ENCODE measurements at regions not wholly inside any gene's neighbourhood (a gene's known extent, or its start where the extent isn't known, plus 50 kb on each side); places are given as distances from the start of the nearest gene placed in this dataset.
"Not testable (repeated sequence)": the region's sequence is repeated elsewhere in the genome, so short reads cannot be mapped to it uniquely, and the experiment has no call there.

DNA sequence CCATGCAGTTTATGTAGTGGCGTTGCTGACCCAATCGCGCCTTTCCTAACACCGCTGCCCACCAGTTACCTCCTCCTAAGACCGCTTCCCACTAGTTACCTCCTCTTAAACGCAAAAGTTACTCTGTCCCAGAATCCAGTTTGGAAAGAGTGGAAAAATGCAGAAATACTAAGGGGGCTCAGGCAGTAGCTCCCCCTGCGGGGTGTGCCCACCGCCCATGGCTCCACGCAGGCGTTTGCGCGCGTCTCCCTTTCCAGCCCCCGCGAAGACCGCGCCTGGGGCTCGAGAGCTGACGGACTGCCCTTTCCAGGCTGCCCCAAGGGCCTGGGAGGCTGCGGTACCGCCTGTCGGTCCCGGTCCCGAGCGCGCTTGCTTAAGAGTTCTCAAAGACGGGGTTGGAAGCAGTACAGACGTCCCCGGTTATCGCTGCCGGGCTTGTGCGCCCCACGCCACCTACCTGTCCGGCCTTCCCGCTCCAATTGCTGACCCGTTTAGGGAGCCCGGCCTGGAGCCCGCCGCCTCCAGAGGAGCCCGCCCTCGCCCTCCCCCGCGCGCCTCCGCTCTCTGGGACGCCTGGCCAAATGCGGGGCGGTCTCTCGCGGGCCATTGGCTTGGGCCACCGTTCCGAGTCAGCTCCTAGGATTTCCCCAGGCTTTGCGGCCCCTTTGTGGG is 414.1 kb upstream of the ESRRG start:
- no peak for DNase-seq

DNA sequence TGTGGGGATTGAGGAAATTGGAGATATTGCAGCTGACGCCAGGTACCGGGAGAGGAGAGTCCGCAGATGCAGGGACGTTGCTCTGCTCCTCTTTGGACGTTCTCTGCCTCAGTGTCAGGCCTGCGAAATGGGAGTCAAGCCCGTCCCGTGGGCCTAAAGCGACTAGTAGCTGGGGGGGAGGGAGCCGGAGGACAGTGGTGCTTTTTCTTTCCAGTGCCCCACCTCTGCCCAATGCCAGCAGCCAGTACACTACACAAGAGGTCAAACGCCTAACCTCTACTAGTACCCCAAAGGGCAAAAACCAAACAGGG is 413.6 kb upstream of the ESRRG start:
- no peak for DNase-seq

DNA sequence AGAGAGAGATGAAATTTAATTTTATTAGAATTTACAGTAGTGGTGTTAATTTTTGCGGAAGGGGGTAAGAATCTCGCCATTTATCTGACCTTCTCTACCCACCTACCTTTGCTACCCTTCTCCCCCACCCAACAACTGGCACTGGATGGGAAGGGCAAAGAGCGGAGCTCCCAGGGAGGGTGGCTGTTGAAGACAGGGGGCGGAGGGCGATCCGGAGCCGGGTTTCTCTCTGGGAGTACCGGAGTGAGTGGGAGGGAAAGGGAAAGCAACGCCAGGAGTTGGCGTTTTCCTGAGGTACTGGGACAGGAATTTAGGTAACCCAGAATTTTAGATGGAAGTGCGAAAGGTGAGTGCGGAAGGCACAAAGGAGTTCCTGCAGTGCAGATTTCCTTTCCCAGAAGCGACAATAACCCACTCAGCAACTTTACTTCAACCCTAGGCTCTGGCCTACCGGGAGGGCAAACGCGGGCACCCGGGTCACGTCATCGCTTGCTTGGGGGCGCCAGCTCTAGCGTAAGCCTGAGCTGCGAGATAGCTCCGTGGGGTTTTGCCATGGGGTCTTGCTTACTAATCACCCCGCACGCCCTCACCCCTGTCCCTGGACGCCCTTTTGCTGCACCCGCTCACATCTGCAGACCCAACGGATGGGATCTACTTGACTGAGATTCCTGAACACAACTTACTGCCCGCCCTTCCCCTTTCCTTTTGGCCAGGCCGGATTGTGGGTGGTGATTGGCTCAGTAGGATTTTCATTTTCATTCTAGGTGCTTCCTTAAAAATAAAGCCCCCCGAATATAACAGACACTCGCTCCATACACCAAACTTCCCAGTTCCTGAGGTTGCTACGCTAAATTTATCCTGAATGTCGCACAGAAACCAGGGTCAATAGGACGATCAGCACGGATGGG is 413.0 kb upstream of the ESRRG start:
- no peak for DNase-seq

DNA sequence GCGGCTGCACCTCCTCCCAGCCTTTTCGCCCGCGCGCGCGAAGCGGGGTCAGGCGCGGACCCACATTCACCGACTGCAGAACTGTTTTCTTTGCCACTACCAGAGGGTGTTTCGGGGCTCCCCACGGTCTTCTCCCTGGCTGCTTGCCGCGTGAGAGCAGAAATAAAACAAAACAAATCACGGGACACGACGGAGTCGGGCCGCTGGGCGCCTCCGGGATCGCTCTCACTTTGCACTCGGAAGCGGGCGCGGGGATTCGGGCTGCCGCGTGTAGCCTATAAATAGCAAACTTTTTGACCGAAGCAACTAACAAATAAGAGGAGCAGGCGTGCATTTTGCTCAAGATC is 412.3 kb upstream of the ESRRG start:
- DNase-seq, result peak; percentile 2

DNA sequence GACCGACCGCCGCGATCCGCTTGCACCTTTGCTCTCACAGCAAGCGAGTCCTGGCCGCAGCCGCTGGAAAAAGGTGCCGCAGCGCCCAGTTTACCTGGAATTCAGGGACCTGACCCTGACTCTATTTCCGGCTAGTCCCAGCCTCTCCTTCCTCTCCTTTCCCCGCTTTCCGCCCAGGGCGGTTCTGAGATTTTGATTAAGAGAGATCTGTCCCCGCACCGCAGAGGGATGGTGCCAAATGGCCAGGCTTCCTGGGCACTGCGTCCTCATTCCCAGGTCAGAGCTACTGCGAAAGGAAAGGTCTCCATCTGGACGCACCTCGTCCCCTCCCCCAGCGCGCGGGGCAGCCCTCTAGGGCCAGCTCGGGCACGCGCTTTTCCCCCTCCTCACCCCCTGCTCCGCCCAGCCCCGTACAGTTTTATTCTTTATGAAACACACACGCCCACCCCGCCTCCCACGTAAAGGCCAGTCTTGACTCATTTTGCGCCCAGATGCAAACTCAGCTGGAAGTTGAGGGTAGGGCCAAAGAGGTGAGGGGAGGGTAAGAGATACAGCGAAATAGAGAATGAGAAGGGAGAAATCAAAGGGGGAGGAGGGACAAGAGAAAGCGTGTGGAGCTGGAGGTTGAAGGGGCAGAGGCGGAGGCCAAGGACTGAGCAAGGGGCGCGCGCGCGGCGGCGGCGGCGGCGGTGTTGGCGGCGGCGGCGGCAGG is 411.8 kb upstream of the ESRRG start:
- peak; percentile 2 for DNase-seq

DNA sequence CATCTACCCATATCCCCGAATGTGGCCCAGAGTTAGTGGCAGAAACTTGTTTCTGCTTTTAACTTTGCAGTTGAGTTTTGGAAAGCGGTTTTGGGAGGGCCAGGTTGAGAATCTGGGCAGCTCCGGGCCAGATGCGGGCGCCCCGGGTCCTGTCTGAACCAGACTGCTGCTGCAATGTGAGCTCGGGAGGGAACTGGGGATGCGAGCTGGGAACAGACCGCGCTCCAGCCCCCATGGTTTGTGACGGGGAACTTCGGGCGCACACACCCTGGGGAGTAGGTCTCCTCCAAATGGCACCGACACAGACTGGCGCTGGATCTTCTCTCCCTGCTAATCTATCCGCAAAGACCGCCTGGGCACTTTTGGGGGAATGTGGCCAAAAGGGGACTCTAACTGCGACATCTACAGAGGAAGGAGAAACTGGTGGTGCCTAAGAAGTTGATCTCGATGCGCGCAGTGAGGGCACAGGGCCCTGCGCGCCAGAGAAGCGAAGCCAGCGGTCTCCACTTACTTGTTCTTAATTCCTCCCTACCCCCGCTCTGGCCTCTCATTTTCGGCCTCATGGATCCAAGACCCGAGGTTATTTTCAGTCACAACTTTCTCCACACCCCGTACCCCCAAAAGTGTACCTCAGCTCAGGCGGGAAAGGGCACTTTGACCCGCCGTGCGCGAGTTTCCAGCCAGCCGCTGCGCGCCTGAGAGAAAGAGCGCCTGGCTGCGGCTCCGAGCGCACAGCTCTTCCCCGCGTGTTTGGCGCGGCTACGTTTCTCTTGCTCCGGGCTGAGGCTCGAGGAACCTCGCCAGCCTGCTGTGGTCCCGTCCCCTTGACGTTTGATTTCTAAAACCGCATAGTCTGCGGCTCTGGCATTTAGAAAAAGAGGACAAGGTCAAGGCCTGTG is 411.0 kb upstream of the ESRRG start:
- DNase-seq, result peak; percentile 1

DNA sequence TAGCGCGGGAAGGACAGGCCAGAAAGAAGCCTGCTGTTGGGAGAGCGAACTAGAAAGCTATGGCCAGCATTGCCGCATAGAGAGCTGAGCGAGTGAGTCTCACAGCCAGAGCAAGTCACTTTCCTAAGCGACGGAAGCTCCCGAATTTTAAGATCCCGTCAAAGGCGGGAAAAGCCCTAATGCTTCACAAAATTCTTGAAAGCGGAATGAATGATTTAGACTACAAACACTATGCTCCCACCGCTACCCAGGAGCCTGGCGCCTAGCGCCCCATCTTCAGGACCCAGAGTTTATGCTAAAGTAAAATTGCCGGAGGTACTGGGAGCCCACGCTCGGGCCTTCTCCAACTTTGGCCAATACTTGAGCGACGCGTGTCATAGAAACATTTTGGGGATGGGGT is 409.9 kb upstream of the ESRRG start:
- no peak for DNase-seq

DNA sequence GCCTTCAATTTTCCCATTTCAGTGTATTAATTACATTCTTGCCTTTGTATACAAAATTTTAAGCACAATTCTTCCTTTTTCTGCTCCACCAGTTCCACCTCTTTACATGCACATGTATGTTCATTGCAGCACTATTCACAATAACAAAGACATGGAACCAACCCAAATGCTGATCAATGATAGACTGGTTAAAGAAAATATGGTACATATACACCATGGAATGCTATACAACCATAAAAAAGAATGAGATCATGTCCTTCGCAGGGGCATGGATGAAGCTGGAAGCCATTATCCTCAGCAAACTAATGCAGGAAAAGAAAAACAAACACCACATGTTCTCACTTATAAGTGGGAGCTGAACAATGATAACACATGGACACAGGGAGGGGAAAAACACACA is 400.1 kb upstream of the ESRRG start:
- DNase-seq, result not testable (repeated sequence)

DNA sequence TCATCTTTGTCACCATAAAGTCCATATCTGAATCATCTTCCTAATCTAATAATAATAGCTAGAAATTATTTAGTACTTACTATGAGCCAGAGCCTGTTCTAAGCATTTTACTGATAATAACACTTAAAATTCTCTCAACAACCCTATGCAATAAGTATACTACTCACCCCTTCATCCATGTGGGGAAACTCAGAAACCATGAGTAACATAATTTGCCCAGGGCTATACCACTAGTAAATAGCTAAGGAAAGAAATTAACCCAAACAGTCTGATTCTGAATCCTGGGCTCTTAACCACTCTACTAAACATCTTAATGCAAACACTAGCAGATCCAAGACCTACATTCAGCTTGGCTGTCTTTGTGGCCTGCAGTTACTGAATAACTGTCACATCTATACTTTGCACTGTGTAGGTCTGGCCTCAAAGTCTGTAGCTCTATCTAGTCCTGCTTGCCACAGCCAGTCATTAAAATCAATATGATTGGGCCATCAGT is 394.8 kb upstream of the ESRRG start:
- no peak for DNase-seq

DNA sequence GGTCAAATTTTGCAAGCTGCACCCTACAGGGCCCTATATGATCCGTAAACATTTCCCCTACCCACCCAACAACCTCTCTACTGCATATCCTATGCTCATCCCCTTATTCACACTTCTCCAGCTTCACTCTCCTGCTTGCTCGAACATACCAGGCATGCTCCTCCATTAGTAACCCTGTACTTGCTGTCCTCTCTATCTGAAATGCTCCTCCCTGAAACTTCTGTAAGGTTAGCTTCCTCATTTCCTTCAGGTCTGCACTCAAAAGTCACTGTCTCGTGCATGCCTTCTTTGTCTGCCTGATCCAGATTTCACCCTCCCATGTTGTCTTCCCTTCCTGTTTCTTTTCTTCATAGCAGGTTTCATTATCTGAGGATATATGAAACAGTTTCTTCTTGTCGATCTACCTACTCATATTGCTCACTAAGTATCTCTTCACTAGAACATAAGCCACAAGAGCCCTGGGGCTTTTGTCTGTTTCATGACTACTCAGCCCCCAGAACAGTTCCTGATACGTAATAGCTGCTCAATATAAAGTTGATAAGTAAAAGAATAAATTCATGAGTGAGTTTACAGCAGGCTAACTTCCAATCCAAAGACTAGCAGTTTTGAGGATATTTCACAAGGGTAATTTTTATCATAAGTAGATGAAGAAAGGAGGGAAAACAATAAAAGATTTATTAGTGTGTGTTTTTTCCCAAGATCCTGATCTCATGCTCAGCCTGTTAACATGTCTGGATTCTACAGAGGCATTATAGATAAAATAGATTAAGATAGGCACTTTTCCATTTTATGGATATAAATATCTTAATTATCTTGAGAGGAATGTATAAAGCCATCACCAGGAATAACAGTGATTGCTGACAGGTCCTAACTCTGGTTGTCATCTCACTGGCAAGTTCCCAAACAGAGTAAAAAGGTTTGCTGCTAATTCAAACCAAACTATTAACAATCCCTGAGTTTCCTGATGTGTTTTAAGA is 392.5 kb upstream of the ESRRG start:
- DNase-seq, result no peak

DNA sequence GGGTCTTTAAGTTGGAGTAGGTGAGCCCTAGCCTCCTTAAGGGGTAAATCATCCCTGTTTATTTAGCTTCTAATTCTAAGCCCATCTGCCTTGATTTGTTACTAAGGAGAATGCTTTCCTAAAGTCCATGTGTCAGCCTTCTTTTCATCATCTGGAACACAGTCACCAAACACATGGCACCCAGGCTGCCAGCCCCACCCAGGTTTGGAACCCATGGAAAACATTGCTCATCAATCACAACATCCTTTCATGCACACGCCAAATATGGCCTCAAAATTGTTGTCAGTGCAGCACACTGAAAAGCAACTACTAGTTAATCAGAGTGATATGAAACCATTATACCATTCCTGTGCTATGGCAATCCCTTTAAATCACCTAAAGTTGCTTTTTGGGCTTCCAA is 386.7 kb upstream of the ESRRG start:
- no peak for DNase-seq

DNA sequence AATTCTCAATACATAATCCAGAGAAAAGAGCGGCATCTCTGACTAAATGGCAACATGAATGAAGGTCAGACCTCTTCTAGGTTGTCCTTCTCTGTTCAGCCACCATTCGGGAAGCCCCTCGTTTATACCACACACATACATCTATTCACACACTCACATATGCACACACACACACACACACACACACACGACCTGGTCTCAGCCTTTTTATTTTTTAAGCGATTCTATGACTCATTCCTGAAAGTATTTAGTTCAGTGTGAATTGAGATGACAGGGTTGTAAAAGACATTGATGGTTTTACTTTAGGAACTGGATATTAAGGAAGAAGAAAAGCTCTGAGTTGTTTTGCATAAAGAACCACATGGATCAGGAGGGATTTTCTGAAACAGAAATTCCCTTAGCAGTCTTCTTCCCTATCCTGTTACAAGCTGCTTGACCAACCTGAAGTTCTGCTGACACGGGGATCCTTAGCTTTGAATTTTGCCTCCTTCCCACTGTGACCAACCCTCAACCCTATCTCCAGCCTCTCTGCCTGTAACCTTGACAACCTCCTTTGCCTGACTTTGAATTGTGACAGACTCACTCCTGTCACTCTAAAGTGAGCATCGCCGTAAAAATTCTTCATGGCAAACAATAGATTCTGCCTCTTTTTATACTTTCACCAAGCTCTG is 383.1 kb upstream of the ESRRG start:
- DNase-seq, result no peak

DNA sequence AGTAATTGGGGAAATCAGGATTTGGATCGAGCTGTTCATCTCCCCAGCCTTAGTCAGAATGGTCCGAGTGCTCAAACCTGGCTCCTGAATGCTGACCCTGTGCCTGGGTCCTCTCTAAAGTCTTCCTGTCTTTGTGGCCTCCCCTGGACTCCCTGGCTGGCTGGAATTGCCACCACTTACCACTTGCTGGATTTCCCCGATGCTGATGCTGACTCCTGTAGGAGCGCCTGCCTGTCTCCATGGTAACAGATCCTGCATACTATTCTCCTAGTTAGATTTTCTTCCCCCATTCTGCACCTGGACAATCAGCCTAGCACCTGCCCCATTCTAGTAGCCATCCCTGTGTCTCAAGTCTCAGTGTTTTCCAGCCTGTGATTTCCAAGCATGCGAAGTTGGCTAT is 382.2 kb upstream of the ESRRG start:
- DNase-seq, result no peak

DNA sequence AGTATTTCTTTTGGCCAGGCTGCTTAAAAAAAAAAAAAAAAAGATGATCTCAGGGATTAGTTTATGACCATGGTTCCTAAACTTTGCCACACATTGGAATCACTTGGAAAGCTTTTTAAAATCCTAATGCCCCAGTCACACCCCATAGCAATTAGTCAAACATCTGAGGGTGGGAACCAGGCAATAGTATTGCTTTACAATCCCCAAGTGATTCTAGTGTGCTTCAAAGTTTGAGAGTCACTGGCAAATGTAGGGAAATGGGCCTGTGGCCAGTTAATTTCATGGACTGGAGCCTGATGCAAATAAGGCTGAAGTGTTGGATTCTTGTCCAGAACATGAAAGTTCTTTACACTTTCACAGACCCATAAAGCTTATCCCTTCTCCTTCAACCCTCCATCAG is 374.6 kb upstream of the ESRRG start:
- no peak for DNase-seq

DNA sequence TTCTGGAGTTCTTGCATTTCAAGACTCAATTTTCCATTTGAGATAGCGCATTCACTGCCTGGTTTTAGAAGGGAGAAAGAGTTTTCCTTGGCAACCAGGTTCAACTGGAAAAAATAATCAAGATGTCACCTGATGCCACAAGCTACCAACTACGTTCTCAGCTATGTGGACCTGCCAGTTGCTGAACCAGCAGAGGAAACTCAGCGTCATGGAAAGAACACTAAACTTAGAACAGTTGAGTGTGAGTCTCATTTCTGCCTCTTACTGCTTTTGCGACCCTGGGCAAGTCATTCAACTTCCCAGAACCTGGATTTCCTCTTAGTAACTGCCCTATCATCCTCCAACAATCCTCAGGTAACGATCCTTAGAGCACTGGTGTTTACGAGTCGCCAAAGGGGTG is 373.0 kb upstream of the ESRRG start:
- no peak for DNase-seq

DNA sequence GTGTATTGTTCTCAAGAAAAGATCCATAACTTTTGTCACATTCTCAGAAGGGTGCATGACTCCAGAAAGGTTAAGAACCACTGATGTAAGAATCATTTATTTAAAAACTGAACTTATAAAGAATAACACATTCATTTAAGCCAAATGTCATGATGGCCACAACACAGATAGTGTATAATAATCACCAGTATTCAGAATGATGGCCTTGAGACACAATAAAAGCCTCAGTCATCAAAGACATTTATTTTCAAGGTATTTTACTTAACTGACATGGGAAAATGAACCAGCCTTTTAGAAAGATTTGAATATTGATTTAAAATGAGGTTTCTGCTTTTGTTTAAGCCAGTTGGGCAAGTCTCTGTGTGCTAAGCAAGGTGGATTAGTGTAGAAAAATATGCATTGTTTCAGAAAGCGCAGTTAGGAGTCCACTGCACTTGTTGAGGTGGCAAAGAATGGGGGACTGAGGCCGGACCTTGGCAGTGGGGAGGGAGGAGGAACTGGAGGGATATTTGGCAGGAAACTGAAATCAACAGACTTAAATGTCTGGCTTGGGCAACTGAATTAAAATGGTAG is 371.9 kb upstream of the ESRRG start:
- DNase-seq, result no peak

DNA sequence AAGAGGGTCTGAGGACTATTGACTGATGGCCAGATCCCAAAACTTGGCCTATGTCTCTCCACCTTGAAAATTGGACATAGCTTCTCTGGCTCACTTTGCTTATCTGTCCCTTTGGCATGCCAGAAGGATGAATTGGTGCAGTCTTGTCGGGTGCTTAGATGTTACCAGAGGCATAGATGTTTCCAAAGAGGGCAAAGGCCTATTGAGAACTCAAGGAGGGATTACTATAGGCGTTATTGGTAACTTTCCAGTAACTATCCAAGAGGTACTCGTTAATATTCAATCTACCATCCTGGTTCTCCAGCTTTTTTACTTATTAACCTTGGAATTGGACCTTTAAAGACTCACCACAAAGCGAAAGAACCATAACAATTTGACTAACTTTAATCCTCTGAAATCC is 368.3 kb upstream of the ESRRG start:
- no peak for DNase-seq

DNA sequence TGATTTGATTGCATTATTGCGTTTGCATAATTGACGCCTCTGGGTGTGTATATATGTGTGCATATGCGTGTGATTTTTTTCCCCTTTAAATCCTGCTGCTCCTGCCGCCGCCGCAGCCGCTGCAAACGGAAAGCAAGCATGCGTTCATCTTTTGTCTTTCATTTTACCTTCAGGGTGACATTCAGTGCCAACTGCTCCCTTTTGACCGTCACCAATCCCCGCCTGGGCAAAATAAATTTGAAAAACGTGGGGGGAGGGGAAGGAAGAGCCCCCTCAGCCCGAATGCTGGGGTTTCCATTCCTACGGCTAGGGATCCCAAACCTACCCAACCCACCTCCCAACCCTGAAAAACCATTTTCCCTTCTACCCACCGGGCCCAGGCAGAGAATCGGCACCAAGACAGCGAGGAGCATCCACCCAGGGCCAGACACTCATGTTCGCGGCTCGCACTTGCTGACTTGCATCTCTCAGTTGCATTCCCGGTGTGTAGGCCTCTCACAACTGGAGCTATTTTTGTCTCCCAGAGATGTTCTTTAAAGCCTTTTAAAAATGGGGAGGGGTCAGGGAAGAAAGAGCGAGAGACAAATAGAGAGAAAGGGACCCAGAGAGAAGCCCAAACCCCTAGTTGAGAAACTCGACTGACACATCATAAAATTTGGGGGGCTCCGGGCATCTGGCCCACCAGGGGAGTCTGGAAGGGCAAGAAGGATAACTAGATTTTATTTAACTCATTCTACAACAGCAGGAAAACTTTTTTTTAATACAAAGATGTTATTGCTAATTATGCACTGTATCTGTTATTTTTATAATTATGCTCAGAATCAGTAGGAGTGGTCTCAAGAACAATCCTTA is 367.1 kb upstream of the ESRRG start:
- no peak for DNase-seq

DNA sequence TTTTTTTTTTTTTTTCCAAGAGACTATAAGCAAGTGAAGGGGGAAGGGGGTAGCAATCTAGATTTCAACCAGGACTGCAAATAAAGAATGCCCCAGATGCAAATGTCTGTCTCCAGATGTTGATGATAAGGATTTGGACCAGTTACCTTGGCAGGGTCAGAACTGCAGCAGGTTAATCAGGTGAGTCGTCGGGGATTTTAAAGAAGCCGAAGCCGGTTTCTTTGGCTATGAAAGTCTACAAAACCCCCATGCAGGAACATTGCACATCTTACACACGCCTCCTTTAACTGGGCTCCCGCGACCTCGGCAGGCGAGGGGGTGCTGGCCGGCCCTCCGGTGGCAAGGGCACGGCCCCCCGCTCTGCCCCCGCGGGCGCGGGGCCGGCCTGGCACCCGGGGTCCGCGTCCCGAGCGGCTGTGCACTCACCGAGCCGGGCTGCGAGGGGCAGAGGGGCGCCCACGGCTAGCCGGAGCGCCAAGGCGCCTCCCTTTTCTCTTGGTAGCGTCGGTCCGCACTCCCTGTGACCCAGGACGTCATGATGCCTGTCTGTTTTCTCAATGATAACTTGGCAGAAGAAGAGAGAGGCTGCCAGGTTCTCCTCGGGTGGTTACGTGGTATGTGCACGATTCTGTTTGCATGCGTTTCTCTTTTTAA is 366.3 kb upstream of the ESRRG start:
- DNase-seq, result no peak

All from dermis blood vessel endothelial cell (primary cell).